ENCODE measurements at regions not wholly inside any gene's neighbourhood (a gene's known extent, or its start where the extent isn't known, plus 50 kb on each side); places are given as distances from the start of the nearest gene placed in this dataset.

GRCh38 chr1:184911103-184911745 is 63.1 kb downstream of the NIBAN1 start:
- Histone ChIP-seq H3K9me3 (no peaks in the 10 kb centered on the region), H3K4me3 (no peak overlapping the region), H3K36me3 (no peaks in the 10 kb centered on the region), H3K4me1 (ENCODE audit: control insufficient read depth in 1 of 2, low read depth in 2 of 2) (peaks cover 51 to 71% of the 10 kb centered on the region in 2 donors), H3K27ac (peak overlapping the region; percentile 62), H3K27me3 (replicated peaks; ENCODE audit: insufficient read depth) (no peaks in the 10 kb centered on the region)
- no peak for ATAC-seq (ENCODE audit: insufficient number of reproducible peaks, low FRiP score, low read depth)
- DNase-seq (ENCODE audit: low spot score) = no peak
- no peak for TF ChIP-seq CTCF (IDR thresholded peaks at IDR 0.05)

GRCh38 chr1:184910691-184911091 is 63.6 kb downstream of the NIBAN1 start:
- no peaks in the 10 kb centered on the region for H3K9me3 ChIP-seq
- H3K27ac ChIP-seq = peak overlapping the region; percentile 62
- H3K4me1 ChIP-seq (ENCODE audit: control insufficient read depth in 1 of 2, low read depth in 2 of 2) = peaks cover 49 to 71% of the 10 kb centered on the region in 2 donors
- peak; percentile 64 for DNase-seq (ENCODE audit: low spot score)
- TF ChIP-seq CTCF (IDR thresholded peaks at IDR 0.05) = no peak
- ATAC-seq (ENCODE audit: insufficient number of reproducible peaks, low FRiP score, low read depth) = peak; percentile 68
- H3K27me3 ChIP-seq (replicated peaks; ENCODE audit: insufficient read depth) = no peaks in the 10 kb centered on the region
- no peaks in the 10 kb centered on the region for H3K36me3 ChIP-seq
- no peak overlapping the region for H3K4me3 ChIP-seq

- TF ChIP-seq CTCF (IDR thresholded peaks at IDR 0.05) = no peak
- Histone ChIP-seq H3K4me3 (no peak overlapping the region), H3K36me3 (no peaks in the 10 kb centered on the region), H3K27ac (peak overlapping the region; percentile 62), H3K9me3 (no peaks in the 10 kb centered on the region), H3K27me3 (replicated peaks; ENCODE audit: insufficient read depth) (no peaks in the 10 kb centered on the region), H3K4me1 (ENCODE audit: control insufficient read depth in 1 of 2, low read depth in 2 of 2) (peaks cover 54 to 72% of the 10 kb centered on the region in 2 donors)
- ATAC-seq (ENCODE audit: insufficient number of reproducible peaks, low FRiP score, low read depth) (peak; percentile 15), DNase-seq (ENCODE audit: low spot score) (no peak)
Observed at GRCh38 chr1:184910005-184910404, 64.3 kb downstream of the NIBAN1 start.

GRCh38 chr1:184909019-184909418 is 65.3 kb downstream of the NIBAN1 start:
- H3K36me3 ChIP-seq = no peaks in the 10 kb centered on the region
- H3K4me1 ChIP-seq (ENCODE audit: control insufficient read depth in 1 of 2, low read depth in 2 of 2) = peaks cover 53 to 77% of the 10 kb centered on the region in 2 donors
- H3K27me3 ChIP-seq (replicated peaks; ENCODE audit: insufficient read depth) = no peaks in the 10 kb centered on the region
- no peak for TF ChIP-seq CTCF (IDR thresholded peaks at IDR 0.05)
- H3K27ac ChIP-seq = peak overlapping the region; percentile 62
- no peak for ATAC-seq (ENCODE audit: insufficient number of reproducible peaks, low FRiP score, low read depth)
- no peaks in the 10 kb centered on the region for H3K9me3 ChIP-seq
- H3K4me3 ChIP-seq = no peak overlapping the region
- DNase-seq (ENCODE audit: low spot score) = no peak

- peaks cover 52 to 78% of the 10 kb centered on the region in 2 donors for H3K4me1 ChIP-seq (ENCODE audit: control insufficient read depth in 1 of 2, low read depth in 2 of 2)
Observed at GRCh38 chr1:184908506-184908905, 65.8 kb downstream of the NIBAN1 start.

More at GRCh38 chr1:184908506-184908905, 65.8 kb downstream of the NIBAN1 start:
- ATAC-seq (ENCODE audit: insufficient number of reproducible peaks, low FRiP score, low read depth) (no peak), DNase-seq (ENCODE audit: low spot score) (no peak)
- TF ChIP-seq CTCF (IDR thresholded peaks at IDR 0.05) = no peak
- Histone ChIP-seq H3K36me3 (no peaks in the 10 kb centered on the region), H3K9me3 (no peaks in the 10 kb centered on the region), H3K27ac (peak overlapping the region; percentile 54 to 62), H3K4me3 (no peak overlapping the region), H3K27me3 (replicated peaks; ENCODE audit: insufficient read depth) (no peaks in the 10 kb centered on the region)

All from thoracic aorta (tissue), 2 donors.